AG04450 (cell line): ENCODE measurements at regions not wholly inside any gene's neighbourhood (a gene's known extent, or its start where the extent isn't known, plus 50 kb on each side); places are given as distances from the start of the nearest gene placed in this dataset.

Experiments used
- CTCF ChIA-PET: fragments of 300-600, 350-600 bp; formaldehyde crosslinking; extraction: SDS; loops from one replicate; lab custom pipeline; 2022; ENCODE audit warnings: antibody characterized with exemption, inconsistent platforms; lab: Charles Lee
- POLR2A ChIA-PET: fragments of 350-600 bp; formaldehyde crosslinking; extraction: SDS; loops from one replicate; lab custom pipeline; 2021; ENCODE audit warnings: antibody characterized with exemption, inconsistent platforms; lab: Yijun Ruan, JAX
- DNase-seq: peaks from one replicate; pipeline ENCODE4 v3.0.0-alpha.2; 2011; ENCODE audit warnings: low read depth, low spot score
- H3K27ac ChIP-seq: one replicate; pipeline ENCODE4 v1.5.1; 2012; ENCODE audit warnings: low read depth, low read length, control low read depth
- H3K27me3 ChIP-seq: one replicate; pipeline ENCODE4 v1.6.0; 2012; ENCODE audit warnings: low read length; ENCODE audit not compliant: control insufficient read depth, insufficient read depth
- H3K4me3 ChIP-seq: 2 replicates; pipeline ENCODE4 v1.5.1; 2011; ENCODE audit warnings: mild to moderate bottlenecking, low read depth, low read length, control low read depth
- H3K9me3 ChIP-seq: 2 replicates; pipeline ENCODE4 v1.5.1; 2012; ENCODE audit warnings: low read length; ENCODE audit not compliant: control insufficient read depth, insufficient read depth
- TF ChIP-seq, protein P1 (sequence below): IDR thresholded peaks from 2 replicates; pipeline ENCODE4 v1.5.1; 2011; ENCODE audit warnings: low read depth, low read length, control low read depth, inconsistent platforms

DNA sequence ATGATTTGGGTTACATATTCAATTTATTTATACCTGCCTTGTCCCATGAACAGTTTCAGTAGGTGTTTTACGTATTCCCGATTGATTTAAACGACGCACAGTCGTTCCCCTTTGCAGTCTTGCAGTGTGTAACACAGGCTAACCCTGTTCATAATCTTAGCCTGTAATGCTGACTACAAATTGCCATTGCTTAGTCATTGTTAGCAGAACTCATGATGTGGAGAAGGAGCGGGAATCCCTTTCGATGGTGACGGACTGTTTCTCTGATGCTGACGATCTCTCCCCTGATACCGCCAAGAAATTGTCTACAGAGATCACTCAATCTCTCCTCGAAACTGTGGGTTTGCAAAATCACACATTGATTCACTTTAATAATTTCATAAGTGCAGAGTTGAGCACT, 93.2 kb downstream of the MRPL36 start:
- POLR2A ChIA-PET, result no interaction called here
- DNase-seq, result no peak

DNA sequence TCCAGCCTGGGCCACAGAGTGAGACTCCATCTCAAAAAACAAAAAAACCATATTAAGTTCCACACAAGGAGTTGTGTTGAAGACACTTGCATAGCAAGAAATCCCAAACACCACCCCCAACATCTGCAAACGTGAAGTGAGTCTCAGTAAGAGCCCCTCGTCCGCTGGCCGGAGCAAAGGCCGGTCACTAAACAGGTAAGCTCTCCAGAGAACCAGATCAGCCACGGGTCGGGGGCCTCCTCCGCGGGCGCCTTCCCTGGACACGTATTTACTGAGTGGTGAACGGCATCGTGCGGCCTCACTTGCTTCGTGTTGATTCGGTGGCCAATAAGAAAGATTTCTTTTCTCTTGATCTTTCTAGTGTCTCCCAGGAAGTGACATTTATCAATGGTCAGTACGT, 93.6 kb downstream of the MRPL36 start:
- H3K27ac ChIP-seq, result no peak overlapping the region
- ChIA-PET POLR2A (no interaction called here), CTCF (no interaction called here)
- no peak overlapping the region for H3K4me3 ChIP-seq
- H3K27me3 ChIP-seq, result no peaks in the 10 kb centered on the region
- DNase-seq, result no peak
- TF ChIP-seq, protein P1, sequence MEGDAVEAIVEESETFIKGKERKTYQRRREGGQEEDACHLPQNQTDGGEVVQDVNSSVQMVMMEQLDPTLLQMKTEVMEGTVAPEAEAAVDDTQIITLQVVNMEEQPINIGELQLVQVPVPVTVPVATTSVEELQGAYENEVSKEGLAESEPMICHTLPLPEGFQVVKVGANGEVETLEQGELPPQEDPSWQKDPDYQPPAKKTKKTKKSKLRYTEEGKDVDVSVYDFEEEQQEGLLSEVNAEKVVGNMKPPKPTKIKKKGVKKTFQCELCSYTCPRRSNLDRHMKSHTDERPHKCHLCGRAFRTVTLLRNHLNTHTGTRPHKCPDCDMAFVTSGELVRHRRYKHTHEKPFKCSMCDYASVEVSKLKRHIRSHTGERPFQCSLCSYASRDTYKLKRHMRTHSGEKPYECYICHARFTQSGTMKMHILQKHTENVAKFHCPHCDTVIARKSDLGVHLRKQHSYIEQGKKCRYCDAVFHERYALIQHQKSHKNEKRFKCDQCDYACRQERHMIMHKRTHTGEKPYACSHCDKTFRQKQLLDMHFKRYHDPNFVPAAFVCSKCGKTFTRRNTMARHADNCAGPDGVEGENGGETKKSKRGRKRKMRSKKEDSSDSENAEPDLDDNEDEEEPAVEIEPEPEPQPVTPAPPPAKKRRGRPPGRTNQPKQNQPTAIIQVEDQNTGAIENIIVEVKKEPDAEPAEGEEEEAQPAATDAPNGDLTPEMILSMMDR, result no peak
- no peaks in the 10 kb centered on the region; the same call in 1 of the 2 replicates for H3K9me3 ChIP-seq

More for the DNA sequence above, 93.2 kb downstream of the MRPL36 start:
- Histone ChIP-seq H3K27me3 (no peaks in the 10 kb centered on the region), H3K4me3 (no peak overlapping the region), H3K9me3 (no peaks in the 10 kb centered on the region; the same call in 1 of the 2 replicates), H3K27ac (no peak overlapping the region)
- CTCF ChIA-PET, result no interaction called here
- TF ChIP-seq, protein P1, result no peak

- Histone ChIP-seq H3K27me3 (no peaks in the 10 kb centered on the region), H3K27ac (no peak overlapping the region), H3K9me3 (no peaks in the 10 kb centered on the region; the same call in 1 of the 2 replicates), H3K4me3 (no peak overlapping the region)
- DNase-seq, result no peak
- TF ChIP-seq, protein P1, result no peak
- ChIA-PET CTCF (no interaction called here), POLR2A (no interaction called here)
Observed at GRCh38 chr5:1704676-1705075, 95.0 kb downstream of the MRPL36 start.

DNA sequence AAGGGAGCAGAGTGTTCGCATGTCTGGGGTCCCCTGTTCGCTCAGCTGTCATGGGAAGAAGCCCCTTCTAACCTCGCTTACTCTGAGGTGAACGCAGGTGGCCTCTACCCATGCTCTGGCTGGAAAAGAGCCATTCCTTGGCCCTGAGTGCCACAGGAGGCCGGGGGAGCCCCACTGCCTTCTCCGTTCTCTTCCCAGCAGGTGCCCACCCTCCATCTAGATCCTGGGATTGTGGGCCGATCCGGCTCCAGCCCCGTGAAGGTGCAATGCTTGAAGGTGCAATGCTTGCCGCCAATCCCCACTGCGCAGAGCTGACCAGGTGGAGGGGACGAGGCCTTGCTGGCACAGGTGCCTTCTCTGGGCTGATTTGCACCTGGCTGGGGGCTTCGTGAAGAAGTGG, 95.4 kb downstream of the MRPL36 start:
- ChIA-PET POLR2A (no interaction called here), CTCF (no interaction called here)
- Histone ChIP-seq H3K27ac (no peak overlapping the region), H3K9me3 (no peaks in the 10 kb centered on the region; the same call in 1 of the 2 replicates), H3K27me3 (no peaks in the 10 kb centered on the region), H3K4me3 (no peak overlapping the region)
- TF ChIP-seq, protein P1, result no peak
- DNase-seq, result no peak

GRCh38 chr5:1703352-1704050, 96.1 kb downstream of the MRPL36 start:
- Histone ChIP-seq H3K27me3 (no peaks in the 10 kb centered on the region), H3K9me3 (no peaks in the 10 kb centered on the region; the same call in 1 of the 2 replicates), H3K27ac (no peak overlapping the region), H3K4me3 (no peak overlapping the region)
- POLR2A ChIA-PET, result no interaction called here
- CTCF ChIA-PET, result no interaction called here
- TF ChIP-seq, protein P1, result no peak
- no peak for DNase-seq
